Natural killer cell (primary cell): ENCODE measurements at regions not wholly inside any gene's neighbourhood (a gene's known extent, or its start where the extent isn't known, plus 50 kb on each side); places are given as distances from the start of the nearest gene placed in this dataset.

Source experiments
- ATAC-seq, 3 donors: fragments of 150-1000 bp in 2 of 3; fragments of 200-7000 bp in 1 of 3; cut with Tn5 transposase; 1 replicate in 1 of 3; 2 replicates in 2 of 3; pipeline ENCODE4 v1.10.0; 2021; ENCODE audit warnings: mild to moderate bottlenecking in 2 of 3, moderate library complexity in 2 of 3
- DNase-seq, 2 donors: peaks; one replicate each; pipeline versions ENCODE4 v3.0.0 to v3.0.0-alpha.2; 2013 to 2021; ENCODE audit warnings: mixed read lengths in 1 of 2
- H3K27ac ChIP-seq: one replicate; pipeline ENCODE4 v1.5.1; 2013; ENCODE audit warnings: mild to moderate bottlenecking, low read length
- H3K27me3 ChIP-seq: one replicate; pipeline ENCODE4 v1.6.1; 2013; ENCODE audit warnings: low read length; ENCODE audit not compliant: control insufficient read depth, insufficient read depth
- H3K36me3 ChIP-seq: one replicate; pipeline ENCODE4 v1.6.1; 2013; ENCODE audit warnings: low read length; ENCODE audit not compliant: control insufficient read depth, insufficient read depth
- H3K4me1 ChIP-seq: one replicate; pipeline ENCODE4 v1.6.1; 2013; ENCODE audit warnings: low read length; ENCODE audit not compliant: control insufficient read depth, insufficient read depth
- H3K4me3 ChIP-seq: one replicate; pipeline ENCODE4 v1.5.1; 2013; ENCODE audit warnings: low read length
- H3K9me3 ChIP-seq: one replicate; pipeline ENCODE4 v1.6.1; 2013; ENCODE audit warnings: low read length; ENCODE audit not compliant: control insufficient read depth, insufficient read depth
- H3K27ac Mint-ChIP-seq, 2 donors: one replicate each; pipeline ENCODE4 v1.8.0; 2022; ENCODE audit warnings: mild to moderate bottlenecking in 2 of 2, mixed read lengths in 2 of 2, moderate library complexity in 1 of 2
- H3K27me3 Mint-ChIP-seq, 2 donors: one replicate each; pipeline ENCODE4 v1.8.0; 2022; ENCODE audit warnings: low read depth in 2 of 2, mixed read lengths in 2 of 2
- H3K36me3 Mint-ChIP-seq: one replicate; pipeline ENCODE4 v1.8.0; 2022; ENCODE audit warnings: mixed read lengths
- H3K4me1 Mint-ChIP-seq, 2 donors: one replicate each; pipeline ENCODE4 v1.8.0; 2022; ENCODE audit warnings: mixed read lengths in 2 of 2
- H3K4me3 Mint-ChIP-seq: one replicate; pipeline ENCODE4 v1.8.0; 2022; ENCODE audit warnings: mild to moderate bottlenecking, moderate library complexity, mixed read lengths
- H3K9me3 Mint-ChIP-seq, 2 donors: one replicate each; pipeline ENCODE4 v1.8.0; 2022; ENCODE audit warnings: mixed read lengths in 2 of 2
- WGBS: methylation state at CpG from one replicate; pipeline ENCODE4 v1.1.7; 2013; ENCODE audit warnings: missing lambda C conversion rate; ENCODE audit not compliant: insufficient coverage; 5-methylcytosine and 5-hydroxymethylcytosine counted together
- intact Hi-C: fragments of 100-400 bp; cut with micrococcal nuclease; formaldehyde crosslinking; loops from one replicate; pipeline ENCODE4 v1.14.2; 2022
- TF ChIP-seq, protein P1 (sequence below): fragments of 200-600 bp; IDR thresholded peaks from one replicate; pipeline ENCODE4 v1.8.0; 2022; ENCODE audit warnings: antibody characterized with exemption

- no peak overlapping the region for H3K27ac ChIP-seq
- H3K27ac Mint-ChIP-seq: no peak overlapping the region
- H3K36me3 ChIP-seq: no peaks in the 10 kb centered on the region
- WGBS: 100% methylated on average over 2 of the region's 2 CpGs
- H3K9me3 Mint-ChIP-seq: no peaks in the 10 kb centered on the region
- H3K4me1 Mint-ChIP-seq: no peaks in the 10 kb centered on the region
- H3K4me3 ChIP-seq: no peak overlapping the region
- H3K9me3 ChIP-seq: no peaks in the 10 kb centered on the region
- peaks cover 0 to 7% of the 10 kb centered on the region in 2 donors for H3K27me3 Mint-ChIP-seq
- H3K27me3 ChIP-seq: no peaks in the 10 kb centered on the region
- TF ChIP-seq, protein P1, sequence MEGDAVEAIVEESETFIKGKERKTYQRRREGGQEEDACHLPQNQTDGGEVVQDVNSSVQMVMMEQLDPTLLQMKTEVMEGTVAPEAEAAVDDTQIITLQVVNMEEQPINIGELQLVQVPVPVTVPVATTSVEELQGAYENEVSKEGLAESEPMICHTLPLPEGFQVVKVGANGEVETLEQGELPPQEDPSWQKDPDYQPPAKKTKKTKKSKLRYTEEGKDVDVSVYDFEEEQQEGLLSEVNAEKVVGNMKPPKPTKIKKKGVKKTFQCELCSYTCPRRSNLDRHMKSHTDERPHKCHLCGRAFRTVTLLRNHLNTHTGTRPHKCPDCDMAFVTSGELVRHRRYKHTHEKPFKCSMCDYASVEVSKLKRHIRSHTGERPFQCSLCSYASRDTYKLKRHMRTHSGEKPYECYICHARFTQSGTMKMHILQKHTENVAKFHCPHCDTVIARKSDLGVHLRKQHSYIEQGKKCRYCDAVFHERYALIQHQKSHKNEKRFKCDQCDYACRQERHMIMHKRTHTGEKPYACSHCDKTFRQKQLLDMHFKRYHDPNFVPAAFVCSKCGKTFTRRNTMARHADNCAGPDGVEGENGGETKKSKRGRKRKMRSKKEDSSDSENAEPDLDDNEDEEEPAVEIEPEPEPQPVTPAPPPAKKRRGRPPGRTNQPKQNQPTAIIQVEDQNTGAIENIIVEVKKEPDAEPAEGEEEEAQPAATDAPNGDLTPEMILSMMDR: no peak
- no peak overlapping the region for H3K4me3 Mint-ChIP-seq
- intact Hi-C loops: no loop called here
- H3K36me3 Mint-ChIP-seq: no peaks in the 10 kb centered on the region
- DNase-seq: no peak
- ATAC-seq: no peak
- H3K4me1 ChIP-seq: no peaks in the 10 kb centered on the region
These were observed 136.6 kb upstream of the OTUD4 start for GRCh38 chr4:145316897-145317574.

DNA sequence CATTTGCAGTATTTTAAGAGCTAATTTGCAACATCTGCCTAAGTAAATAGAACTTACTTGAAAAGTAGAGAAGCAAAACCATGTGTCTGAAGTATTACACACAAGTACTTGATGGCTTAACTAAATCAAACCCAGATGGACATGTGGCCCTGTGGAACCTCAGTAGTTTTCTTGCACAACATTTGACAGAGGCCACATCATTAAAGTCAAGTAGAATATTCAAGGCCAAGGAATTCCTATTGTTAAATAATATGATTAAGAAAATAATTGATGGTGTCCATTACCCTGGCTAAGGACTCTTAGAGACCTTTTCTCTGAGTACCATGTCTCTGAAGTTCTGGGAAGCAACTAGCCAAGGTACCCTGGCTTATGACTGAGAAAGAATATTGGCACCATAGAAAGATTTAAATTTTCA is 135.4 kb upstream of the OTUD4 start:
- intact Hi-C loops: no loop called here
- no peaks in the 10 kb centered on the region for H3K4me1 Mint-ChIP-seq
- no peaks in the 10 kb centered on the region for H3K9me3 ChIP-seq

DNA sequence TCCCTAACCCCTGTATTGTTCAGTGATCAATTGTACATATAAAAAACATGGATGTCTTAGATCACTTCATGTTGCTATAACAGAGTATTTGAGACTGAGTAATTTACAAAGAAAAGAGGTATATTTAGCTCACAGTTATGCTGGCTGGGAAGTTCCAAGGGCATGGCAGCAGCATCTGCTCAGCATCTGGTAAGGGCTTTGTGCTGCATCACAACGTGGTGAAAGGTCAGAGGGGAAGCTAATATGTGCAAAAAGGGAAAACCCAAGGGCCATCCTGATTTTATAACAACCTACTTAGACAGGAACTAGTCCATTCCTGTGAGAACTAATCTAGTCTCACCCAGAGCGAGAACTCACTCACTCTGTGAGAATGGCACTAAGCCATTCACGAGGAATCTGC is 128.2 kb upstream of the OTUD4 start:
- no peak for ATAC-seq

More for the DNA sequence above, 135.4 kb upstream of the OTUD4 start:
- no peak for ATAC-seq
- H3K4me3 ChIP-seq: no peak overlapping the region
- H3K36me3 Mint-ChIP-seq: no peaks in the 10 kb centered on the region
- TF ChIP-seq, protein P1: no peak
- H3K4me3 Mint-ChIP-seq: no peak overlapping the region
- H3K27me3 Mint-ChIP-seq: peaks cover 3 to 10% of the 10 kb centered on the region in 2 donors
- no peaks in the 10 kb centered on the region for H3K4me1 ChIP-seq
- DNase-seq: no peak
- no peaks in the 10 kb centered on the region for H3K27me3 ChIP-seq
- H3K9me3 Mint-ChIP-seq: no peaks in the 10 kb centered on the region
- H3K36me3 ChIP-seq: no peaks in the 10 kb centered on the region
- no peak overlapping the region for H3K27ac ChIP-seq
- H3K27ac Mint-ChIP-seq: no peak overlapping the region

More for the DNA sequence above, 128.2 kb upstream of the OTUD4 start:
- Mint-ChIP-seq H3K9me3 (peaks cover 0 to 2% of the 10 kb centered on the region in 2 donors), H3K27me3 (peaks cover 6 to 7% of the 10 kb centered on the region in 2 donors), H3K36me3 (no peaks in the 10 kb centered on the region), H3K27ac (no peak overlapping the region), H3K4me1 (no peaks in the 10 kb centered on the region), H3K4me3 (no peak overlapping the region)
- Histone ChIP-seq H3K27ac (no peak overlapping the region), H3K27me3 (no peaks in the 10 kb centered on the region), H3K9me3 (no peaks in the 10 kb centered on the region), H3K4me1 (no peaks in the 10 kb centered on the region), H3K4me3 (no peak overlapping the region), H3K36me3 (no peaks in the 10 kb centered on the region)
- no peak for DNase-seq
- TF ChIP-seq, protein P1: no peak
- intact Hi-C loops: no loop called here
- WGBS: 64% methylated on average over 3 of the region's 3 CpGs
